ENCODE measurements at regions not wholly inside any gene's neighbourhood (a gene's known extent, or its start where the extent isn't known, plus 50 kb on each side); places are given as distances from the start of the nearest gene placed in this dataset.

DNA sequence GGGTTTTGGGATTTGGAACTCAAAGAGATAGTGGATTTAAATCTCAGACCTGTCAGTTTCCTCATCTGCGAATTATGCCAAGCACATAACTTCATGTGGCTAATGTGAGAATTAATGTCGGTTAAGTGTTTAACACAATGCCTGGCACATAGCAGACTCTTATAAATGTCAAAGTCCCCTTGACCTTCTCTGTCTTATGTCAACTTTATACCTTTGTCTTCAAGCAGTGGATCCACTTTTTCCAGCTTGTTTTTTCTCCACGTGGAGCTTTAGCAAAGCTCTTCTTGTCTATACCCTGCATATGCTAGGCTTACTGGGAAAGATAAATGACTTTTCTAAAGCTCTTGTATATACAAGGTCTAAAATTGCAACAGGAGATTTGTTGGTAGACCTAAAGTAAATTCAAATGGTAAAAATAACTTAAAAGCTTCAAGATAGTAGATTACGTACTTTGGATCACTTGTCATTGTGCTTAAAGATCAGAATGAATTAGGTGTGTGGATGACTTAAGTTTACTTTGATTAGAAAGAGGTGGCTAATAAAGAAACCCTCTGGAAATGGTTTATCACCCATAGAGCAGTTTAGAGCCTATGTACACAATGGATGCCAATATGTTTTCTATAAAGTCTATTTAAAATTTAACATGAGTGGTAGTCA is 318.3 kb upstream of the SORL1-AS1 start:
- no peak overlapping the region for H2AFZ ChIP-seq (ENCODE audit: low read depth)
- H3K79me2 ChIP-seq (ENCODE audit: insufficient read depth): no peaks in the 10 kb centered on the region
- H3F3A ChIP-seq (replicated peaks; ENCODE audit: insufficient read depth): no peaks in the 10 kb centered on the region
- H3K4me1 ChIP-seq (ENCODE audit: control insufficient read depth in 1 of 2, insufficient read depth in 2 of 2, low read depth in 1 of 2, low read length in 1 of 2): no peaks in the 10 kb centered on the region; a peak in 1 of 4 replicates
- no peak overlapping the region for H3K4me3 ChIP-seq (ENCODE audit: low read depth in 2 of 2, low read length in 1 of 2)
- DNase-seq: no peak
- H3K4me2 ChIP-seq: no peak overlapping the region
- no peaks in the 10 kb centered on the region for H3K36me3 ChIP-seq (replicated peaks in 1 of 2; ENCODE audit: control insufficient read depth in 1 of 2, insufficient read depth in 2 of 2, low read length in 1 of 2)
- no peak overlapping the region for H3K27ac ChIP-seq (ENCODE audit: low read depth in 2 of 2, low read length in 1 of 2)
- no peaks in the 10 kb centered on the region for H3K9me3 ChIP-seq
- CTCF ChIA-PET: no interaction called here
- H4K20me1 ChIP-seq (ENCODE audit: insufficient read depth): no peaks in the 10 kb centered on the region
- no peak overlapping the region for H3K9ac ChIP-seq
- no peak for TF ChIP-seq NRF1 (IDR thresholded peaks at IDR 0.05; ENCODE audit: low read depth, low read length)
- TF ChIP-seq, protein P1, sequence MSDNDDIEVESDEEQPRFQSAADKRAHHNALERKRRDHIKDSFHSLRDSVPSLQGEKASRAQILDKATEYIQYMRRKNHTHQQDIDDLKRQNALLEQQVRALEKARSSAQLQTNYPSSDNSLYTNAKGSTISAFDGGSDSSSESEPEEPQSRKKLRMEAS (IDR thresholded peaks at IDR 0.05; ENCODE audit: low read depth): no peak
- no peak for TF ChIP-seq CHD2 (IDR thresholded peaks at IDR 0.05; ENCODE audit: low read length, partially characterized antibody)
- no peak for TF ChIP-seq RAD21 (IDR thresholded peaks at IDR 0.05; ENCODE audit: low read length)
- TF ChIP-seq TEAD4 (IDR thresholded peaks at IDR 0.05; ENCODE audit: borderline replicate concordance, insufficient read depth): no peak
- TF ChIP-seq, protein P2, sequence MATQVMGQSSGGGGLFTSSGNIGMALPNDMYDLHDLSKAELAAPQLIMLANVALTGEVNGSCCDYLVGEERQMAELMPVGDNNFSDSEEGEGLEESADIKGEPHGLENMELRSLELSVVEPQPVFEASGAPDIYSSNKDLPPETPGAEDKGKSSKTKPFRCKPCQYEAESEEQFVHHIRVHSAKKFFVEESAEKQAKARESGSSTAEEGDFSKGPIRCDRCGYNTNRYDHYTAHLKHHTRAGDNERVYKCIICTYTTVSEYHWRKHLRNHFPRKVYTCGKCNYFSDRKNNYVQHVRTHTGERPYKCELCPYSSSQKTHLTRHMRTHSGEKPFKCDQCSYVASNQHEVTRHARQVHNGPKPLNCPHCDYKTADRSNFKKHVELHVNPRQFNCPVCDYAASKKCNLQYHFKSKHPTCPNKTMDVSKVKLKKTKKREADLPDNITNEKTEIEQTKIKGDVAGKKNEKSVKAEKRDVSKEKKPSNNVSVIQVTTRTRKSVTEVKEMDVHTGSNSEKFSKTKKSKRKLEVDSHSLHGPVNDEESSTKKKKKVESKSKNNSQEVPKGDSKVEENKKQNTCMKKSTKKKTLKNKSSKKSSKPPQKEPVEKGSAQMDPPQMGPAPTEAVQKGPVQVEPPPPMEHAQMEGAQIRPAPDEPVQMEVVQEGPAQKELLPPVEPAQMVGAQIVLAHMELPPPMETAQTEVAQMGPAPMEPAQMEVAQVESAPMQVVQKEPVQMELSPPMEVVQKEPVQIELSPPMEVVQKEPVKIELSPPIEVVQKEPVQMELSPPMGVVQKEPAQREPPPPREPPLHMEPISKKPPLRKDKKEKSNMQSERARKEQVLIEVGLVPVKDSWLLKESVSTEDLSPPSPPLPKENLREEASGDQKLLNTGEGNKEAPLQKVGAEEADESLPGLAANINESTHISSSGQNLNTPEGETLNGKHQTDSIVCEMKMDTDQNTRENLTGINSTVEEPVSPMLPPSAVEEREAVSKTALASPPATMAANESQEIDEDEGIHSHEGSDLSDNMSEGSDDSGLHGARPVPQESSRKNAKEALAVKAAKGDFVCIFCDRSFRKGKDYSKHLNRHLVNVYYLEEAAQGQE (IDR thresholded peaks at IDR 0.05; ENCODE audit: low read depth, low read length): no peak
- no peak for TF ChIP-seq EP300 (IDR thresholded peaks at IDR 0.05; ENCODE audit: borderline replicate concordance in 1 of 2, low read depth in 1 of 2, low read length in 1 of 2)
- no peaks in the 10 kb centered on the region for H3K9me2 ChIP-seq
- POLR2A ChIA-PET: no interaction called here
- whole genome bisulfite sequencing (ENCODE audit: low lambda C conversion rate): 71% methylated on average over 4 of the region's 4 CpGs
- no peaks in the 10 kb centered on the region for H3K27me3 ChIP-seq (ENCODE audit: insufficient read depth)

DNA sequence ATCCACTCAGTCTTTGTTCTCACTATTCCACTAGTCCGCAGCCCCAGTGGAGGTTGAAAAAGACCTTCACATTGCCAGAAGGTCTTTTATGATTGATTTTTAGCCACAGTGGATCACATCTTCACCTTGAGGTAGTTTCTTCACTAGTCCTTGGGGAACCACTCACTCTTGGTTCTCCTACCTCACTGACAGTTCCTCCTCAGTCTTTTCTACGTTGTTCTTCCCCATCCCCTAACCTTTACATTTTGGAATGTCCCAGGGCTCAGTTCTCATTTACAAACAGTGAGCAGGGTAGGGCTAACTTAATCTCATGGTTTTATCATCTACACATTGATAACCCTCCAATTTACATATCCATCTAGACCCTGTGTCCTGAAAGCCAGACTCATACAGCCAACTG is 316.4 kb upstream of the SORL1-AS1 start:
- 77% methylated on average over 2 of the region's 2 CpGs for WGBS (ENCODE audit: low lambda C conversion rate)
- no peak overlapping the region for H2AFZ ChIP-seq (ENCODE audit: low read depth)
- no peaks in the 10 kb centered on the region for H3K79me2 ChIP-seq (ENCODE audit: insufficient read depth)
- no peak for DNase-seq
- no peaks in the 10 kb centered on the region for H4K20me1 ChIP-seq (ENCODE audit: insufficient read depth)
- no peak overlapping the region for H3K4me2 ChIP-seq
- no peaks in the 10 kb centered on the region for H3K27me3 ChIP-seq (ENCODE audit: insufficient read depth)
- ChIA-PET CTCF (no interaction called here), POLR2A (no interaction called here)
- no peaks in the 10 kb centered on the region for H3F3A ChIP-seq (replicated peaks; ENCODE audit: insufficient read depth)
- H3K27ac ChIP-seq (ENCODE audit: low read depth in 2 of 2, low read length in 1 of 2): no peak overlapping the region
- H3K4me3 ChIP-seq (ENCODE audit: low read depth in 2 of 2, low read length in 1 of 2): no peak overlapping the region
- no peaks in the 10 kb centered on the region for H3K36me3 ChIP-seq (replicated peaks in 1 of 2; ENCODE audit: control insufficient read depth in 1 of 2, insufficient read depth in 2 of 2, low read length in 1 of 2)
- no peaks in the 10 kb centered on the region; a peak in 1 of 4 replicates for H3K4me1 ChIP-seq (ENCODE audit: control insufficient read depth in 1 of 2, insufficient read depth in 2 of 2, low read depth in 1 of 2, low read length in 1 of 2)
- no peak overlapping the region for H3K9ac ChIP-seq
- no peaks in the 10 kb centered on the region for H3K9me2 ChIP-seq
- H3K9me3 ChIP-seq: no peaks in the 10 kb centered on the region
- TF ChIP-seq, protein P3, sequence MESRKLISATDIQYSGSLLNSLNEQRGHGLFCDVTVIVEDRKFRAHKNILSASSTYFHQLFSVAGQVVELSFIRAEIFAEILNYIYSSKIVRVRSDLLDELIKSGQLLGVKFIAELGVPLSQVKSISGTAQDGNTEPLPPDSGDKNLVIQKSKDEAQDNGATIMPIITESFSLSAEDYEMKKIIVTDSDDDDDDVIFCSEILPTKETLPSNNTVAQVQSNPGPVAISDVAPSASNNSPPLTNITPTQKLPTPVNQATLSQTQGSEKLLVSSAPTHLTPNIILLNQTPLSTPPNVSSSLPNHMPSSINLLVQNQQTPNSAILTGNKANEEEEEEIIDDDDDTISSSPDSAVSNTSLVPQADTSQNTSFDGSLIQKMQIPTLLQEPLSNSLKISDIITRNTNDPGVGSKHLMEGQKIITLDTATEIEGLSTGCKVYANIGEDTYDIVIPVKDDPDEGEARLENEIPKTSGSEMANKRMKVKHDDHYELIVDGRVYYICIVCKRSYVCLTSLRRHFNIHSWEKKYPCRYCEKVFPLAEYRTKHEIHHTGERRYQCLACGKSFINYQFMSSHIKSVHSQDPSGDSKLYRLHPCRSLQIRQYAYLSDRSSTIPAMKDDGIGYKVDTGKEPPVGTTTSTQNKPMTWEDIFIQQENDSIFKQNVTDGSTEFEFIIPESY (IDR thresholded peaks at IDR 0.05; ENCODE audit: borderline replicate concordance, low read depth): no peak
- no peak for TF ChIP-seq FOXM1 (IDR thresholded peaks at IDR 0.05; ENCODE audit: low read depth)
- no peak for TF ChIP-seq SMC3 (IDR thresholded peaks at IDR 0.05; ENCODE audit: low read depth, low read length)
- TF ChIP-seq TAF1 (IDR thresholded peaks at IDR 0.05; ENCODE audit: borderline replicate concordance, low read depth, low read length): no peak
- no peak for TF ChIP-seq GABPA (IDR thresholded peaks at IDR 0.05; ENCODE audit: low read depth)
- TF ChIP-seq RFX5 (IDR thresholded peaks at IDR 0.05; ENCODE audit: low read length): no peak
- TF ChIP-seq JUND (IDR thresholded peaks at IDR 0.05): no peak
- no peak for TF ChIP-seq MEF2A (IDR thresholded peaks at IDR 0.05; ENCODE audit: borderline replicate concordance, low read depth)
- TF ChIP-seq RCOR1 (IDR thresholded peaks at IDR 0.05; ENCODE audit: low read length): no peak
- no peak for TF ChIP-seq GATA2 (CRISPR knock-in tag; IDR thresholded peaks at IDR 0.05)
- TF ChIP-seq, protein P4, sequence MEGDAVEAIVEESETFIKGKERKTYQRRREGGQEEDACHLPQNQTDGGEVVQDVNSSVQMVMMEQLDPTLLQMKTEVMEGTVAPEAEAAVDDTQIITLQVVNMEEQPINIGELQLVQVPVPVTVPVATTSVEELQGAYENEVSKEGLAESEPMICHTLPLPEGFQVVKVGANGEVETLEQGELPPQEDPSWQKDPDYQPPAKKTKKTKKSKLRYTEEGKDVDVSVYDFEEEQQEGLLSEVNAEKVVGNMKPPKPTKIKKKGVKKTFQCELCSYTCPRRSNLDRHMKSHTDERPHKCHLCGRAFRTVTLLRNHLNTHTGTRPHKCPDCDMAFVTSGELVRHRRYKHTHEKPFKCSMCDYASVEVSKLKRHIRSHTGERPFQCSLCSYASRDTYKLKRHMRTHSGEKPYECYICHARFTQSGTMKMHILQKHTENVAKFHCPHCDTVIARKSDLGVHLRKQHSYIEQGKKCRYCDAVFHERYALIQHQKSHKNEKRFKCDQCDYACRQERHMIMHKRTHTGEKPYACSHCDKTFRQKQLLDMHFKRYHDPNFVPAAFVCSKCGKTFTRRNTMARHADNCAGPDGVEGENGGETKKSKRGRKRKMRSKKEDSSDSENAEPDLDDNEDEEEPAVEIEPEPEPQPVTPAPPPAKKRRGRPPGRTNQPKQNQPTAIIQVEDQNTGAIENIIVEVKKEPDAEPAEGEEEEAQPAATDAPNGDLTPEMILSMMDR (IDR thresholded peaks at IDR 0.05): no peak
- TF ChIP-seq YY1 (IDR thresholded peaks at IDR 0.05; ENCODE audit: low read depth): no peak
- no peak for TF ChIP-seq SIN3A (IDR thresholded peaks at IDR 0.05; ENCODE audit: borderline replicate concordance, low read depth, low read length)
- no peak for TF ChIP-seq TCF12 (IDR thresholded peaks at IDR 0.05)
- no peak for TF ChIP-seq RXRA (IDR thresholded peaks at IDR 0.05; ENCODE audit: borderline replicate concordance, low read depth)
- no peak for TF ChIP-seq NFIC (IDR thresholded peaks at IDR 0.05; ENCODE audit: borderline replicate concordance)
